ENCODE measurements at regions not wholly inside any gene's neighbourhood (a gene's known extent, or its start where the extent isn't known, plus 50 kb on each side); places are given as distances from the start of the nearest gene placed in this dataset.

- no peak for TF ChIP-seq CTCF (IDR thresholded peaks at IDR 0.05; ENCODE audit: extremely low read depth in 1 of 2, insufficient read depth in 1 of 2, low read depth in 1 of 2, low read length in 2 of 2)
- TF ChIP-seq POLR2A (IDR thresholded peaks at IDR 0.05; ENCODE audit: low read depth, low read length), result no peak
- TF ChIP-seq POLR2AphosphoS5 (IDR thresholded peaks at IDR 0.05; ENCODE audit: insufficient read depth, low read depth, low read length), result no peak
- no peak for TF ChIP-seq EZH2 (IDR thresholded peaks at IDR 0.05; ENCODE audit: borderline replicate concordance, low read depth, low read length, severe bottlenecking)
Observed at GRCh38 chr10:33064706-33065105, 106.7 kb upstream of the ITGB1 start.

Data from endothelial cell of umbilical vein (primary cell).